SK-N-SH (cell line): ENCODE measurements at regions not wholly inside any gene's neighbourhood (a gene's known extent, or its start where the extent isn't known, plus 50 kb on each side); places are given as distances from the start of the nearest gene placed in this dataset.

Experiments used
- CTCF ChIA-PET: fragments of 300-600, 350-600 bp; formaldehyde crosslinking; extraction: SDS; loops from one replicate; lab custom pipeline; 2021; lab: Yijun Ruan, JAX
- POLR2A ChIA-PET: fragments of 350-600 bp; sonication (Branson Sonifier 250); formaldehyde crosslinking; extraction: SDS; loops from one replicate; lab custom pipeline; 2020; ENCODE audit warnings: antibody characterized with exemption, inconsistent platforms; lab: Yijun Ruan, JAX
- DNase-seq: peaks from one replicate; pipeline ENCODE4 v3.0.0; 2012
- H2AFZ ChIP-seq: fragments of 200-600 bp; sonication (generic); 2 replicates; pipeline ENCODE4 v1.8.1; 2016; ENCODE audit warnings: antibody characterized with exemption, mild to moderate bottlenecking, low read depth
- H3F3A ChIP-seq: fragments of 200-600 bp; sonication (generic); replicated peaks from 2 replicates; pipeline ENCODE3; 2016; ENCODE audit warnings: antibody characterized with exemption, mild to moderate bottlenecking; ENCODE audit not compliant: insufficient read depth
- H3K27ac ChIP-seq, 2 experiments: fragments of 200-500 bp in 1 of 2; fragments of 200-600 bp in 1 of 2; sonication (Bioruptor generic) in 1 of 2; sonication (generic), shearing (Covaris generic) in 1 of 2; 2 replicates each; pipeline versions ENCODE4 v1.5.1 to v1.6.1; 2014 to 2016; ENCODE audit warnings: low read depth in 2 of 2, inconsistent platforms in 1 of 2, low read length in 1 of 2, mild to moderate bottlenecking in 1 of 2, mixed read lengths in 1 of 2
- H3K27me3 ChIP-seq: fragments of 200-600 bp; sonication (generic), shearing (Covaris generic); 2 replicates; pipeline ENCODE4 v1.6.1; 2016; ENCODE audit warnings: mixed run types; ENCODE audit not compliant: insufficient read depth
- H3K36me3 ChIP-seq, 2 experiments: fragments of 200-500 bp in 1 of 2; fragments of 200-600 bp in 1 of 2; sonication (Bioruptor generic) in 1 of 2; sonication (generic) in 1 of 2; replicated peaks in 1 of 2; 2 replicates each; pipeline versions ENCODE3 to v1.5.1; 2014 to 2016; ENCODE audit warnings: low read length in 1 of 2, mild to moderate bottlenecking in 1 of 2; ENCODE audit not compliant: insufficient read depth in 2 of 2, control insufficient read depth in 1 of 2
- H3K4me1 ChIP-seq, 2 experiments: fragments of 200-500 bp in 1 of 2; fragments of 200-600 bp in 1 of 2; sonication (Bioruptor generic) in 1 of 2; sonication (generic), shearing (Covaris generic) in 1 of 2; 2 replicates each; pipeline versions ENCODE4 v1.5.1 to v1.6.1; 2014 to 2016; ENCODE audit warnings: low read depth in 1 of 2, low read length in 1 of 2, mixed run types in 1 of 2; ENCODE audit not compliant: insufficient read depth in 2 of 2, control insufficient read depth in 1 of 2
- H3K4me2 ChIP-seq: fragments of 200-600 bp; sonication (generic), shearing (Covaris generic); 2 replicates; pipeline ENCODE4 v1.6.1; 2017; ENCODE audit warnings: mixed run types
- H3K4me3 ChIP-seq, 2 experiments: fragments of 200-500 bp in 1 of 2; fragments of 200-600 bp in 1 of 2; sonication (Bioruptor generic) in 1 of 2; sonication (generic), shearing (Covaris generic) in 1 of 2; 2 replicates each; pipeline versions ENCODE4 v1.5.1 to v1.8.1; 2014 to 2016; ENCODE audit warnings: low read depth in 2 of 2, inconsistent platforms in 1 of 2, low read length in 1 of 2, mild to moderate bottlenecking in 1 of 2, mixed read lengths in 1 of 2, moderate library complexity in 1 of 2
- H3K79me2 ChIP-seq: fragments of 200-600 bp; sonication (generic); 2 replicates; pipeline ENCODE4 v1.8.1; 2017; ENCODE audit warnings: mild to moderate bottlenecking; ENCODE audit not compliant: insufficient read depth
- H3K9ac ChIP-seq: fragments of 200-600 bp; sonication (generic); 2 replicates; pipeline ENCODE4 v1.6.1; 2017; ENCODE audit warnings: mixed run types
- H3K9me2 ChIP-seq: fragments of 200-600 bp; sonication (generic); 2 replicates; pipeline ENCODE4 v1.6.1; 2017; ENCODE audit warnings: mixed run types
- H3K9me3 ChIP-seq: fragments of 200-600 bp; sonication (generic); 2 replicates; pipeline ENCODE4 v1.6.1; 2017; ENCODE audit warnings: mixed run types, mild to moderate bottlenecking, moderate library complexity
- H4K20me1 ChIP-seq: fragments of 200-600 bp; sonication (generic); 2 replicates; pipeline ENCODE4 v1.6.1; 2017; ENCODE audit warnings: mild to moderate bottlenecking, mixed run types; ENCODE audit not compliant: insufficient read depth
- CHD2 ChIP-seq: fragments of 150-350 bp; IDR thresholded peaks from 2 replicates; pipeline ENCODE4 v1.6.1; 2018; ENCODE audit warnings: low read length; ENCODE audit not compliant: partially characterized antibody
- ELF1 ChIP-seq: IDR thresholded peaks from 2 replicates; pipeline ENCODE4 v1.4.0; 2012
- EP300 ChIP-seq, 2 experiments: IDR thresholded peaks; 2 replicates each; pipeline versions ENCODE4 v1.4.0 to v1.6.1; 2012; ENCODE audit warnings: borderline replicate concordance in 1 of 2, low read depth in 1 of 2, low read length in 1 of 2
- FOSL2 ChIP-seq: IDR thresholded peaks from 2 replicates; pipeline ENCODE4 v1.4.0; 2012; ENCODE audit warnings: low read depth, mild to moderate bottlenecking, moderate library complexity, borderline replicate concordance
- FOXJ3 ChIP-seq: sonication (generic); formaldehyde crosslinking; IDR thresholded peaks from 2 replicates; pipeline ENCODE4 v1.5.1; 2020; ENCODE audit warnings: mild to moderate bottlenecking, missing genetic modification reagents
- GABPA ChIP-seq: IDR thresholded peaks from 2 replicates; pipeline ENCODE4 v1.4.0; 2012; ENCODE audit warnings: low read depth, mild to moderate bottlenecking
- MEF2A ChIP-seq: IDR thresholded peaks from 2 replicates; pipeline ENCODE4 v1.4.0; 2012; ENCODE audit warnings: low read depth, borderline replicate concordance
- RAD21 ChIP-seq: IDR thresholded peaks from 2 replicates; pipeline ENCODE4 v1.6.1; 2012; ENCODE audit warnings: mild to moderate bottlenecking, low read length
- RCOR1 ChIP-seq: fragments of 150-350 bp; IDR thresholded peaks from 2 replicates; pipeline ENCODE4 v1.6.1; 2017; ENCODE audit warnings: antibody characterized with exemption, low read length
- REST ChIP-seq: IDR thresholded peaks from 2 replicates; pipeline ENCODE4 v1.6.1; 2012; ENCODE audit warnings: mild to moderate bottlenecking, low read depth, low read length, moderate library complexity
- RXRA ChIP-seq: IDR thresholded peaks from 2 replicates; pipeline ENCODE4 v1.4.0; 2012; ENCODE audit warnings: low read depth, mild to moderate bottlenecking, borderline replicate concordance
- SMC3 ChIP-seq: IDR thresholded peaks from 2 replicates; pipeline ENCODE4 v1.6.1; 2012; ENCODE audit warnings: low read depth, low read length, improper control_type of control experiment
- TAF1 ChIP-seq: IDR thresholded peaks from 2 replicates; pipeline ENCODE4 v1.6.1; 2012; ENCODE audit warnings: low read depth, mild to moderate bottlenecking, low read length, moderate library complexity, borderline replicate concordance
- USF2 ChIP-seq: fragments of 150-350 bp; IDR thresholded peaks from 2 replicates; pipeline ENCODE4 v1.6.1; 2017; ENCODE audit warnings: antibody characterized with exemption, low read length, low read depth, borderline replicate concordance
- WGBS: methylation state at CpG from one replicate; pipeline ENCODE4 v1.1.6; 2017; ENCODE audit warnings: low lambda C conversion rate; 5-methylcytosine and 5-hydroxymethylcytosine counted together

DNA sequence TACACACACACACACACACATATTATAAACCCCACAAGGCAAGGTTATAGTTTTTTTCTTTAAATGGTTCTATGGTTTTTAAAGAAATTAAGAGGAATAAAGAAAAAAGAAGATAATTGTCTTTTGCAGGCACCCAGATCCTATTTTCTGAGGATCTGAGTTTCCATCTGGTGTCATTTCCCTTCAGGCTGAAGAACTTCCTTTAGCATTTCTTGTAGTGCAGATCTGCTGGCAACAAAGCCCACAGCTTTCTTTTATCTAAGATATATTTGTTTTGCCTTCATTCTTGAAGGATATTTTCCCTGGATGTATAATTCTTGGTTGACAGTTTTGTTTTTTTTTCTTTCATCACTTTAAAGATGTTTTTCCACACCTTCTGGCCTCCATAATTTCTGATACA is 57.6 kb upstream of the PMEPA1 start:
- no peak overlapping the region for H3K4me2 ChIP-seq
- no peaks in the 10 kb centered on the region for H3K27me3 ChIP-seq
- no peaks in the 10 kb centered on the region for H3K9me3 ChIP-seq
- H3K36me3 ChIP-seq: no peaks in the 10 kb centered on the region
- H3K4me1 ChIP-seq: no peaks in the 10 kb centered on the region; a peak in 1 of 4 replicates
- H4K20me1 ChIP-seq: no peaks in the 10 kb centered on the region
- no peaks in the 10 kb centered on the region for H3K9me2 ChIP-seq
- ChIA-PET CTCF (interaction anchor here (0.7 kb wide), 1 partner anchor 74 kb away, joined by 3 read pairs; no protein-coding TSS in a partner anchor), POLR2A (no interaction called here)
- H3K79me2 ChIP-seq: no peaks in the 10 kb centered on the region
- H3K27ac ChIP-seq: no peak overlapping the region
- no peak for TF ChIP-seq MEF2A
- no peak for TF ChIP-seq CHD2
- no peak for TF ChIP-seq FOXJ3 (CRISPR knock-in tag)
- TF ChIP-seq USF2: no peak
- TF ChIP-seq TAF1: no peak
- no peak for TF ChIP-seq FOSL2
- TF ChIP-seq EP300 (IDR thresholded peaks at IDR 0.05; ENCODE audit: borderline replicate concordance in 1 of 2, low read depth in 1 of 2, low read length in 1 of 2): no peak
- TF ChIP-seq RXRA: no peak
- no peak for TF ChIP-seq REST
- TF ChIP-seq SMC3: no peak
- TF ChIP-seq GABPA: no peak
- TF ChIP-seq RCOR1: no peak
- H3K9ac ChIP-seq: no peak overlapping the region
- no peak overlapping the region for H3K4me3 ChIP-seq
- H3F3A ChIP-seq: peaks cover 4% of the 10 kb centered on the region
- no peak for DNase-seq
- no peak overlapping the region for H2AFZ ChIP-seq

DNA sequence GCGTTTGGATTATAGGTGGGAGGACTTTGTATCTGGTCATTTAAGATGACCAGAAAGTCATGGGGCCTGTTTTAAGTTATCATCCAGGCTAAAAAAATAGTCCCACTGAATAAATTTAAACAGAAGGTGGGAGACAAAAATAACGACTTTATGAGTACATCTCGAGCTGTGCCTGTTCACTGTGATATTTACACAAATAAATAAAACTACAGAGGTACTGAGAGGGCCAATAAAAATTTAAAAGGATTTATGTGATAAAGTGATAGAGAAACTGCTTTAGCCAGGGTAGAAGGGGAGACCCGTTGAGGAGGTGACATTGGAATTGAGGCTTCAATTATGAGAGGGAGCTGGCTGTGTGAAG is 53.4 kb upstream of the PMEPA1 start:
- CTCF ChIA-PET: interaction anchor here (1.0 kb wide), 1 partner anchor 109 kb away, joined by 3 read pairs; no protein-coding TSS in a partner anchor
- DNase-seq: no peak
- peaks cover 4% of the 10 kb centered on the region for H3F3A ChIP-seq

More for the DNA sequence above, 53.4 kb upstream of the PMEPA1 start:
- H3K79me2 ChIP-seq: no peaks in the 10 kb centered on the region
- no peaks in the 10 kb centered on the region for H4K20me1 ChIP-seq
- WGBS: 61% methylated on average over 4 of the region's 4 CpGs
- H3K9me2 ChIP-seq: no peaks in the 10 kb centered on the region
- no peaks in the 10 kb centered on the region for H3K9me3 ChIP-seq
- POLR2A ChIA-PET: no interaction called here
- H3K9ac ChIP-seq: no peak overlapping the region
- H2AFZ ChIP-seq: no peak overlapping the region
- no peak overlapping the region for H3K4me3 ChIP-seq
- H3K4me1 ChIP-seq: no peaks in the 10 kb centered on the region
- H3K36me3 ChIP-seq: no peaks in the 10 kb centered on the region
- no peak overlapping the region for H3K27ac ChIP-seq
- no peak for TF ChIP-seq TAF1
- no peak for TF ChIP-seq EP300 (IDR thresholded peaks at IDR 0.05; ENCODE audit: borderline replicate concordance in 1 of 2, low read depth in 1 of 2, low read length in 1 of 2)
- TF ChIP-seq FOSL2: no peak
- no peak for TF ChIP-seq RAD21
- TF ChIP-seq ELF1: no peak
- no peak for TF ChIP-seq RXRA
- H3K4me2 ChIP-seq: no peak overlapping the region
- no peaks in the 10 kb centered on the region for H3K27me3 ChIP-seq
